ENCODE measurements at regions not wholly inside any gene's neighbourhood (a gene's known extent, or its start where the extent isn't known, plus 50 kb on each side); places are given as distances from the start of the nearest gene placed in this dataset.

- Histone ChIP-seq H3K27ac (no peak overlapping the region), H3K36me3 (no peaks in the 10 kb centered on the region), H3K4me3 (no peak overlapping the region), H3K9me3 (no peaks in the 10 kb centered on the region), H3K27me3 (no peaks in the 10 kb centered on the region), H3K4me1 (no peaks in the 10 kb centered on the region)
- TF ChIP-seq POLR2A (IDR thresholded peaks at IDR 0.05) (no peak), EP300 (IDR thresholded peaks at IDR 0.05) (no peak), POLR2AphosphoS5 (IDR thresholded peaks at IDR 0.05) (no peak), CTCF (IDR thresholded peaks at IDR 0.05) (no peak)
- WGBS, 2 donors = 86 to 92% methylated on average over 7 to 8 of the region's 8 CpGs
- no peak for DNase-seq
- no peak for ATAC-seq (ENCODE audit: low FRiP score in 2 of 2)
Measured at GRCh38 chr18:25604196-25604893, 252.4 kb upstream of the ZNF521 start.

GRCh38 chr18:25599443-25599842, 247.5 kb upstream of the ZNF521 start:
- DNase-seq (no peak), ATAC-seq (ENCODE audit: low FRiP score in 2 of 2) (no peak)
- H3K4me1 ChIP-seq = no peaks in the 10 kb centered on the region
- H3K36me3 ChIP-seq = no peaks in the 10 kb centered on the region
- no peaks in the 10 kb centered on the region for H3K9me3 ChIP-seq
- no peaks in the 10 kb centered on the region for H3K27me3 ChIP-seq
- TF ChIP-seq CTCF (IDR thresholded peaks at IDR 0.05) (no peak), EP300 (IDR thresholded peaks at IDR 0.05) (no peak), POLR2A (IDR thresholded peaks at IDR 0.05) (no peak), POLR2AphosphoS5 (IDR thresholded peaks at IDR 0.05) (no peak)
- H3K27ac ChIP-seq = no peak overlapping the region
- H3K4me3 ChIP-seq = no peak overlapping the region

GRCh38 chr18:25597476-25597875, 245.5 kb upstream of the ZNF521 start:
- Histone ChIP-seq H3K27me3 (no peaks in the 10 kb centered on the region), H3K4me1 (no peaks in the 10 kb centered on the region), H3K9me3 (no peaks in the 10 kb centered on the region), H3K4me3 (no peak overlapping the region), H3K36me3 (no peaks in the 10 kb centered on the region), H3K27ac (no peak overlapping the region)
- DNase-seq (no peak), ATAC-seq (ENCODE audit: low FRiP score in 2 of 2) (no peak)
- TF ChIP-seq CTCF (IDR thresholded peaks at IDR 0.05) (no peak), POLR2A (IDR thresholded peaks at IDR 0.05) (no peak)
- 69 to 76% methylated on average over 9 of the region's 9 CpGs for WGBS, 2 donors

- DNase-seq (no peak), ATAC-seq (ENCODE audit: low FRiP score in 2 of 2) (no peak)
- Histone ChIP-seq H3K27me3 (no peaks in the 10 kb centered on the region), H3K36me3 (no peaks in the 10 kb centered on the region), H3K4me3 (no peak overlapping the region), H3K9me3 (no peaks in the 10 kb centered on the region), H3K27ac (no peak overlapping the region), H3K4me1 (no peaks in the 10 kb centered on the region)
- WGBS, 2 donors = 87% methylated on average over 7 of the region's 7 CpGs
- TF ChIP-seq CTCF (IDR thresholded peaks at IDR 0.05) = no peak
- TF ChIP-seq POLR2AphosphoS5 (IDR thresholded peaks at IDR 0.05) = no peak
- no peak for TF ChIP-seq POLR2A (IDR thresholded peaks at IDR 0.05)
- TF ChIP-seq EP300 (IDR thresholded peaks at IDR 0.05) = no peak
Measured at GRCh38 chr18:25595274-25596060, 243.5 kb upstream of the ZNF521 start.

- Histone ChIP-seq H3K36me3 (no peaks in the 10 kb centered on the region), H3K27ac (no peak overlapping the region), H3K9me3 (no peaks in the 10 kb centered on the region), H3K27me3 (no peaks in the 10 kb centered on the region), H3K4me1 (no peaks in the 10 kb centered on the region), H3K4me3 (no peak overlapping the region)
- WGBS, 2 donors = 91 to 100% methylated on average over 1 of the region's 1 CpG
- ATAC-seq (ENCODE audit: low FRiP score in 2 of 2) = no peak
- no peak for DNase-seq
- TF ChIP-seq CTCF (IDR thresholded peaks at IDR 0.05) (no peak), EP300 (IDR thresholded peaks at IDR 0.05) (no peak), POLR2AphosphoS5 (IDR thresholded peaks at IDR 0.05) (no peak)
Measured at GRCh38 chr18:25594351-25594750, 242.4 kb upstream of the ZNF521 start.
